ENCODE measurements at regions not wholly inside any gene's neighbourhood (a gene's known extent, or its start where the extent isn't known, plus 50 kb on each side); places are given as distances from the start of the nearest gene placed in this dataset.

DNA sequence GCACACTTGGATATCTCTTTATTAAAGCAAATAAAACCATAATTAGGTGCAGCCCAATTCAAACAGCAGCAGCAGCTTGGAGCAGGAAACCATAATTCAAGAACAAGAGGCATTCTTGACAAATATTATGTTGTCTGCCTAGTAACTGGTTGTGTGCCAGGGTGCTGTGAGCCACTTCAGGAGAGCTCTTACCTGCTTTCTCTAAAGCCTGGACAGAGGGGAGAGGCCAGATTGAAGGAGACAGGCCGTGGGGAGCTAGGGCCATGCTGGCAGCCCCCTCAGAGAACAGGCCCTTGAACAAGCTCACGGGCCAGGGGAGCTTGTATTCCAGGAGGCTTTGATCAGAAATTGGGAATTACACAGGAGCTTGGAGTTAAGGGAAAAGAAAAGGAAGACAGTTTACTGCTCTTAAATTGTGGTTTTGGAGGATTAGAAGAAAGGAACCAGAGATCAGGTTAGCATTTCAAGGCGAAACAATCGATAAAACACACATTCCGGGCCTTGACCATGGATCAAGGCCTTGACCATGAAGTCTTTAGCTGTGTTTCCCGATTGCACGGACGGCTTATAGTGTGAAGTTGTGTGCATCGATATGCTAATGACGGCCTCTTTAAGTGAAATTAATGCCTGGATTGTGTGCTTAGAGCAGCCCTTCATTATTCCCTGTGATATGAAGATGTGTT is 69.8 kb upstream of the NKX2-2 start:
- H3K9me3 Mint-ChIP-seq (ENCODE audit: low read depth), result no peaks in the 10 kb centered on the region
- H3K27me3 Mint-ChIP-seq (ENCODE audit: low read depth), result peaks cover 25% of the 10 kb centered on the region
- no peak for DNase-seq (ENCODE audit: low spot score)
- H3K4me3 Mint-ChIP-seq (ENCODE audit: unreplicated experiment), result no peak overlapping the region
- H3K36me3 Mint-ChIP-seq (ENCODE audit: low read depth), result no peaks in the 10 kb centered on the region
- H3K27ac Mint-ChIP-seq (ENCODE audit: unreplicated experiment), result no peak overlapping the region
- H3K4me1 Mint-ChIP-seq (ENCODE audit: low read depth), result no peaks in the 10 kb centered on the region
- TF ChIP-seq CTCF (IDR thresholded peaks at IDR 0.05), result no peak

DNA sequence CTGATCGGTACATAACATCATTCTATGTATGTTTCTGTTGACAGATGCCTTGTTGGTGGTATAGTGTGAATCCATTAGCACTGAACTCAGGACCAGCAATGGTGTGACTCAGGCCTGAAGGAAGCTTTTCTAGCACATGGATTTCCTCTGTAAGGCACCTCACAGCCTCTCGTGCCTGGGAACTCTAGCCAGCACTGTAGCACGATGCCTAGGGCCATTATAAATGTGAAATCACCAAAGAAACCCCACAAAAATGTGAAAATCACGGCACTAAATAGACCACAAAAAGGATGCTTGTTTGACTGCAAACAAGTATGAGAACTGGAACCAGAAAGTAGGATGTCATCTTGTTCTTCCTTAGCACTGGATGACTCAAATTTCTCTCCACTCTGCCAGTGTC is 63.7 kb upstream of the NKX2-2 start:
- TF ChIP-seq CTCF (IDR thresholded peaks at IDR 0.05), result no peak
- H3K9me3 Mint-ChIP-seq (ENCODE audit: low read depth), result no peaks in the 10 kb centered on the region
- H3K27ac Mint-ChIP-seq (ENCODE audit: unreplicated experiment), result no peak overlapping the region
- H3K27me3 Mint-ChIP-seq (ENCODE audit: low read depth), result peaks cover 49% of the 10 kb centered on the region
- no peak for DNase-seq (ENCODE audit: low spot score)
- H3K4me1 Mint-ChIP-seq (ENCODE audit: low read depth), result no peaks in the 10 kb centered on the region
- H3K36me3 Mint-ChIP-seq (ENCODE audit: low read depth), result no peaks in the 10 kb centered on the region
- no peak overlapping the region for H3K4me3 Mint-ChIP-seq (ENCODE audit: unreplicated experiment)

GRCh38 chr20:21575981-21576740 is 62.3 kb upstream of the NKX2-2 start:
- no peaks in the 10 kb centered on the region for H3K9me3 Mint-ChIP-seq (ENCODE audit: low read depth)
- H3K4me3 Mint-ChIP-seq (ENCODE audit: unreplicated experiment), result no peak overlapping the region
- H3K4me1 Mint-ChIP-seq (ENCODE audit: low read depth), result no peaks in the 10 kb centered on the region
- peaks cover 49% of the 10 kb centered on the region for H3K27me3 Mint-ChIP-seq (ENCODE audit: low read depth)
- no peaks in the 10 kb centered on the region for H3K36me3 Mint-ChIP-seq (ENCODE audit: low read depth)
- no peak for TF ChIP-seq CTCF (IDR thresholded peaks at IDR 0.05)
- DNase-seq (ENCODE audit: low spot score), result no peak
- H3K27ac Mint-ChIP-seq (ENCODE audit: unreplicated experiment), result no peak overlapping the region

GRCh38 chr20:21575167-21575566 is 61.3 kb upstream of the NKX2-2 start:
- Mint-ChIP-seq H3K9me3 (ENCODE audit: low read depth) (no peaks in the 10 kb centered on the region), H3K4me1 (ENCODE audit: low read depth) (no peaks in the 10 kb centered on the region), H3K4me3 (ENCODE audit: unreplicated experiment) (no peak overlapping the region), H3K27ac (ENCODE audit: unreplicated experiment) (no peak overlapping the region), H3K27me3 (ENCODE audit: low read depth) (peaks cover 41% of the 10 kb centered on the region), H3K36me3 (ENCODE audit: low read depth) (no peaks in the 10 kb centered on the region)
- TF ChIP-seq CTCF (IDR thresholded peaks at IDR 0.05), result no peak
- DNase-seq (ENCODE audit: low spot score), result no peak

GRCh38 chr20:21574443-21574842 is 60.6 kb upstream of the NKX2-2 start:
- Mint-ChIP-seq H3K27ac (ENCODE audit: unreplicated experiment) (no peak overlapping the region), H3K27me3 (ENCODE audit: low read depth) (peaks cover 42% of the 10 kb centered on the region), H3K4me1 (ENCODE audit: low read depth) (no peaks in the 10 kb centered on the region), H3K4me3 (ENCODE audit: unreplicated experiment) (no peak overlapping the region), H3K36me3 (ENCODE audit: low read depth) (no peaks in the 10 kb centered on the region), H3K9me3 (ENCODE audit: low read depth) (no peaks in the 10 kb centered on the region)
- no peak for TF ChIP-seq CTCF (IDR thresholded peaks at IDR 0.05)
- DNase-seq (ENCODE audit: low spot score), result no peak

Measured in chondrocyte (in vitro differentiated cells).